H1 (cell line): ENCODE measurements at regions not wholly inside any gene's neighbourhood (a gene's known extent, or its start where the extent isn't known, plus 50 kb on each side); places are given as distances from the start of the nearest gene placed in this dataset.
A peak's percentile ranks its signal among the peaks of the same experiment; 100 is the strongest.

Experiments used
- CTCF ChIA-PET: fragments of 300-600 bp; sonication (Branson Sonifier 250); formaldehyde crosslinking; loops from one replicate; lab custom pipeline; 2021; ENCODE audit not compliant: partially characterized antibody; lab: Charles Lee
- POLR2A ChIA-PET: fragments of 300-600 bp; sonication (Branson Sonifier 250); formaldehyde crosslinking; loops from one replicate; lab custom pipeline; 2021; ENCODE audit warnings: inconsistent platforms; ENCODE audit not compliant: partially characterized antibody; lab: Charles Lee
- DNase-seq, 2 experiments: peaks; one replicate each; pipeline versions ENCODE4 v3.0.0 to v3.0.0-alpha.2; 2010 to 2022; ENCODE audit warnings: low spot score in 2 of 2, low read depth in 1 of 2, mixed read lengths in 1 of 2
- FAIRE-seq: peaks from 2 replicates; lab custom pipeline; 2011; peaks lifted over from hg19 to GRCh38; lab: Jason Lieb, UNC
- H2AFZ ChIP-seq: 2 replicates; pipeline ENCODE4 v1.8.1; 2012; ENCODE audit warnings: low read length, inconsistent platforms
- H2AK5ac ChIP-seq: 2 replicates; pipeline ENCODE4 v1.6.1; 2013; ENCODE audit warnings: low read depth, low read length
- H2BK120ac ChIP-seq: replicated peaks from 2 replicates; pipeline ENCODE3; 2013; ENCODE audit warnings: low read depth, low read length, inconsistent platforms
- H2BK12ac ChIP-seq: 2 replicates; pipeline ENCODE4 v1.6.1; 2013; ENCODE audit warnings: low read depth, low read length
- H2BK15ac ChIP-seq: 2 replicates; pipeline ENCODE4 v1.6.1; 2013; ENCODE audit warnings: low read length
- H2BK20ac ChIP-seq: 2 replicates; pipeline ENCODE4 v1.6.1; 2013; ENCODE audit warnings: low read length
- H2BK5ac ChIP-seq: 2 replicates; pipeline ENCODE4 v1.6.1; 2013; ENCODE audit warnings: low read depth, low read length
- H3K14ac ChIP-seq: 2 replicates; pipeline ENCODE4 v1.6.1; 2013; ENCODE audit warnings: inconsistent platforms; ENCODE audit not compliant: insufficient read length
- H3K18ac ChIP-seq: 2 replicates; pipeline ENCODE4 v1.6.1; 2013; ENCODE audit warnings: low read length; ENCODE audit errors: extremely low read depth
- H3K23ac ChIP-seq: 2 replicates; pipeline ENCODE4 v1.6.1; 2013; ENCODE audit warnings: inconsistent platforms; ENCODE audit not compliant: insufficient read length
- H3K23me2 ChIP-seq: 2 replicates; pipeline ENCODE4 v1.6.1; 2013; ENCODE audit warnings: low read depth, low read length
- H3K27ac ChIP-seq: 2 replicates; pipeline ENCODE4 v1.6.1; 2011; ENCODE audit warnings: low read depth, low read length, inconsistent platforms
- H3K27me3 ChIP-seq, 4 experiments: replicated peaks in 1 of 4; 1 replicate in 1 of 4; 2 replicates in 3 of 4; pipeline versions ENCODE4 v1.6.1 to v1.8.1; 2011 to 2013; ENCODE audit warnings: low read length in 3 of 4, mild to moderate bottlenecking in 3 of 4, inconsistent platforms in 2 of 4, mixed read lengths in 2 of 4, moderate library complexity in 1 of 4; ENCODE audit not compliant: control insufficient read depth in 3 of 4, insufficient read depth in 3 of 4; ENCODE audit errors: extremely low read depth in 1 of 4
- H3K36me3 ChIP-seq, 4 experiments: 2 replicates each; pipeline versions ENCODE4 v1.6.1 to v1.8.1; 2011 to 2013; ENCODE audit warnings: mild to moderate bottlenecking in 4 of 4, low read length in 3 of 4, moderate library complexity in 2 of 4, control low read depth in 1 of 4, inconsistent platforms in 1 of 4; ENCODE audit not compliant: insufficient read depth in 4 of 4, control insufficient read depth in 2 of 4
- H3K4ac ChIP-seq: replicated peaks from 2 replicates; pipeline ENCODE3; 2013; ENCODE audit warnings: low read length, low read depth, mixed read lengths, inconsistent platforms; ENCODE audit not compliant: insufficient read length
- H3K4me1 ChIP-seq, 4 experiments: replicated peaks in 1 of 4; 1 replicate in 1 of 4; 2 replicates in 3 of 4; pipeline versions ENCODE4 v1.6.1 to v1.8.1; 2011 to 2013; ENCODE audit warnings: low read length in 3 of 4, inconsistent platforms in 2 of 4, mixed read lengths in 1 of 4; ENCODE audit not compliant: insufficient read depth in 4 of 4, control insufficient read depth in 3 of 4
- H3K4me2 ChIP-seq, 2 experiments: 2 replicates each; pipeline versions ENCODE4 v1.6.1 to v1.8.1; 2011 to 2013; ENCODE audit warnings: low read depth in 2 of 2, low read length in 2 of 2, control low read depth in 1 of 2, inconsistent platforms in 1 of 2, mild to moderate bottlenecking in 1 of 2; ENCODE audit not compliant: insufficient read depth in 1 of 2
- H3K4me3 ChIP-seq, 4 experiments: fragments of 200-600, 300-600 bp in 1 of 4; sonication (generic), shearing (Covaris generic), sonication (Bioruptor Twin) in 1 of 4; 2 replicates each; pipeline versions ENCODE4 v1.5.1 to v1.8.1; 2011 to 2016; ENCODE audit warnings: low read length in 4 of 4, low read depth in 3 of 4, control low read depth in 2 of 4, inconsistent platforms in 2 of 4, mild to moderate bottlenecking in 2 of 4, mixed read lengths in 1 of 4, moderate library complexity in 1 of 4; ENCODE audit not compliant: insufficient read depth in 2 of 4; ENCODE audit errors: extremely low read depth in 1 of 4
- H3K56ac ChIP-seq: replicated peaks from 2 replicates; pipeline ENCODE3; 2013; ENCODE audit warnings: low read depth, mild to moderate bottlenecking, mixed read lengths, low read length, inconsistent platforms; ENCODE audit not compliant: insufficient read length
- H3K79me1 ChIP-seq: 2 replicates; pipeline ENCODE4 v1.6.1; 2013; ENCODE audit warnings: low read depth, low read length, control low read depth
- H3K79me2 ChIP-seq, 2 experiments: 2 replicates each; pipeline versions ENCODE4 v1.6.1 to v1.8.1; 2012 to 2013; ENCODE audit warnings: low read length in 2 of 2, mild to moderate bottlenecking in 2 of 2, inconsistent platforms in 1 of 2; ENCODE audit not compliant: insufficient read depth in 2 of 2, control insufficient read depth in 1 of 2
- H3K9ac ChIP-seq, 4 experiments: replicated peaks in 1 of 4; 1 replicate in 1 of 4; 2 replicates in 3 of 4; pipeline versions ENCODE4 v1.6.1 to v1.8.1; 2011 to 2013; ENCODE audit warnings: low read depth in 3 of 4, low read length in 3 of 4, control low read depth in 2 of 4, mild to moderate bottlenecking in 2 of 4, moderate library complexity in 2 of 4, inconsistent platforms in 1 of 4; ENCODE audit errors: extremely low read depth in 1 of 4
- H3K9me3 ChIP-seq, 2 experiments: 2 replicates each; pipeline versions ENCODE4 v1.6.1 to v1.8.1; 2012 to 2013; ENCODE audit warnings: mild to moderate bottlenecking in 2 of 2, moderate library complexity in 2 of 2, control low read depth in 1 of 2, inconsistent platforms in 1 of 2, low read depth in 1 of 2, low read length in 1 of 2, mixed read lengths in 1 of 2; ENCODE audit not compliant: insufficient read depth in 2 of 2
- H4K20me1 ChIP-seq, 2 experiments: replicated peaks in 1 of 2; 2 replicates each; pipeline versions ENCODE3 to v1.8.1; 2011 to 2013; ENCODE audit warnings: inconsistent platforms in 2 of 2, low read length in 2 of 2, mild to moderate bottlenecking in 1 of 2; ENCODE audit not compliant: insufficient read depth in 2 of 2, control insufficient read depth in 1 of 2
- H4K5ac ChIP-seq: 2 replicates; pipeline ENCODE4 v1.6.1; 2013; ENCODE audit warnings: low read length, low read depth, mixed read lengths, inconsistent platforms; ENCODE audit not compliant: insufficient read length
- H4K8ac ChIP-seq: 2 replicates; pipeline ENCODE4 v1.8.0; 2013; ENCODE audit warnings: mild to moderate bottlenecking, moderate library complexity, low read length, inconsistent platforms; ENCODE audit not compliant: insufficient read depth; ENCODE audit errors: extremely low read depth
- H4K91ac ChIP-seq: replicated peaks from 2 replicates; pipeline ENCODE3; 2013; ENCODE audit warnings: low read length, mixed read lengths, inconsistent platforms; ENCODE audit not compliant: insufficient read length
- BACH1 ChIP-seq: IDR thresholded peaks from 2 replicates; pipeline ENCODE4 v1.6.1; 2012; ENCODE audit warnings: low read length, improper control_type of control experiment
- BCL11A ChIP-seq, 2 experiments: IDR thresholded peaks; one replicate each; pipeline ENCODE4 v1.6.1; 2011; ENCODE audit warnings: low read depth in 2 of 2, low read length in 2 of 2, mild to moderate bottlenecking in 2 of 2
- CEBPB ChIP-seq: IDR thresholded peaks from 2 replicates; pipeline ENCODE4 v1.6.1; 2012; ENCODE audit warnings: low read depth, low read length
- CHD2 ChIP-seq: IDR thresholded peaks from 2 replicates; pipeline ENCODE4 v1.6.1; 2012; ENCODE audit warnings: low read length, improper control_type of control experiment
- HDAC6 ChIP-seq: IDR thresholded peaks from one replicate; pipeline ENCODE4 v1.7.1; 2012; ENCODE audit warnings: low read depth, mild to moderate bottlenecking, inconsistent platforms, low read length, moderate library complexity
- RBBP5 ChIP-seq: IDR thresholded peaks from 2 replicates; pipeline ENCODE4 v1.7.1; 2012; ENCODE audit warnings: low read depth, mild to moderate bottlenecking, inconsistent platforms, low read length, moderate library complexity, borderline replicate concordance
- SP2 ChIP-seq: IDR thresholded peaks from 2 replicates; pipeline ENCODE4 v1.6.1; 2012; ENCODE audit warnings: mild to moderate bottlenecking, low read length, inconsistent platforms
- WGBS, 2 experiments: shearing (Covaris generic) in 1 of 2; methylation state at CpG; one replicate each; pipeline versions ENCODE4 v1.1.6 to v1.1.7; 2013 to 2015; ENCODE audit warnings: low lambda C conversion rate in 2 of 2, mixed read lengths in 2 of 2, inconsistent platforms in 1 of 2, low coverage in 1 of 2, missing lambda C conversion rate in 1 of 2; ENCODE audit not compliant: insufficient replicate concordance in 2 of 2, insufficient coverage in 1 of 2, insufficient read length in 1 of 2; ENCODE audit errors: extremely low coverage in 1 of 2, missing lambda C conversion rate in 1 of 2; 5-methylcytosine and 5-hydroxymethylcytosine counted together

DNA sequence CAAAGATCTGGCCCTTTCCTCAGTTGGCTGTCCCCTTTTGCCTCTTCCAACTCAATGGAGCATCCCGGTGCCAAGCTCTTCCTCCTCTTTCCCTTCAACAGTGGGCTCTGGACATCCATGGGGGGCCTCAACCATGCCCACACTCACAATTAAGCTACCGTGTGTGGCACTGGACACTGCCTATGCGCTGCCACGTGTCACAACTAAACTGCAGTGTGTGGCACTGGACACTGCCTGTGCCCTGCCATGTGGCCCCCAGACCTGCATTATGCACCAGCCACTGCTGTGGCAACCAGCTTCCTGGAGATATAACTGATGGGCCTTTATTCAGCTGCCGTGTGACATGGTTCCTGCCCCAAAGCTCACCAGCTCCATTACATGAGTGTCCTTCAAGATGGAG, 179.1 kb downstream of the KCNA5 start:
- Histone ChIP-seq H3K27me3 (peaks cover 0 to 11% (median 5%) of the 10 kb centered on the region in 4 experiments; a peak in 6 of 7 replicates), H3K4me1 (peaks cover 11 to 18% (median 16%) of the 10 kb centered on the region in 4 experiments), H3K23me2 (peaks cover 2% of the 10 kb centered on the region; the same call in 1 of the 2 replicates), H3K27ac (no peak overlapping the region), H4K8ac (no peak overlapping the region), H3K23ac (no peak overlapping the region), H2BK20ac (no peak overlapping the region), H2BK120ac (no peak overlapping the region), H2AK5ac (no peak overlapping the region), H3K9ac (no peak overlapping the region), H3K56ac (no peak overlapping the region), H4K5ac (no peak overlapping the region), H3K18ac (no peak overlapping the region), H3K79me2 (no peaks in the 10 kb centered on the region), H2BK5ac (no peak overlapping the region), H3K79me1 (peaks cover 2% of the 10 kb centered on the region; the same call in 1 of the 2 replicates), H3K4me2 (peak overlapping the region in 1 of 2 experiments; percentile 60; a peak in 1 of 4 replicates), H2BK15ac (no peak overlapping the region), H3K4ac (no peak overlapping the region), H4K91ac (no peak overlapping the region), H3K36me3 (no peaks in the 10 kb centered on the region; a peak in 1 of 8 replicates), H3K14ac (no peak overlapping the region), H3K9me3 (no peaks in the 10 kb centered on the region), H2AFZ (no peak overlapping the region), H4K20me1 (no peaks in the 10 kb centered on the region), H3K4me3 (no peak overlapping the region), H2BK12ac (no peak overlapping the region)
- no peak for DNase-seq
- 88% methylated on average over 5 of the region's 5 CpGs; no CpG with 5 or more reads in 1 of the 2 experiments for WGBS, 2 experiments
- TF ChIP-seq HDAC6 (no peak), RBBP5 (no peak), CHD2 (no peak), SP2 (no peak), BACH1 (no peak), CEBPB (no peak), BCL11A (IDR thresholded peaks at IDR 0.05; ENCODE audit: low read depth in 2 of 2, low read length in 2 of 2) (no peak)
- CTCF ChIA-PET = interaction anchor here (1.0 to 2.5 kb wide), 4 partner anchors 22 to 205 kb away, joined by 3 to 8 read pairs (median 4); no protein-coding TSS in a partner anchor
- no peak for FAIRE-seq
- POLR2A ChIA-PET = interaction anchor here (0.8 to 1.0 kb wide), 5 partner anchors 16 to 33 kb away, joined by 3 read pairs; no protein-coding TSS in a partner anchor
